ENCODE measurements at regions not wholly inside any gene's neighbourhood (a gene's known extent, or its start where the extent isn't known, plus 50 kb on each side); places are given as distances from the start of the nearest gene placed in this dataset.
"Not testable (repeated sequence)": the region's sequence is repeated elsewhere in the genome, so short reads cannot be mapped to it uniquely, and the experiment has no call there.

- no peaks in the 10 kb centered on the region for H3K4me1 Mint-ChIP-seq
- peaks cover 10% of the 10 kb centered on the region for H3K27me3 Mint-ChIP-seq (ENCODE audit: low read depth, poor library complexity)
- no peak overlapping the region for H3K27ac Mint-ChIP-seq
Measured at GRCh38 chr5:145429170-145429569, 406.0 kb downstream of the PRELID2 start.

DNA sequence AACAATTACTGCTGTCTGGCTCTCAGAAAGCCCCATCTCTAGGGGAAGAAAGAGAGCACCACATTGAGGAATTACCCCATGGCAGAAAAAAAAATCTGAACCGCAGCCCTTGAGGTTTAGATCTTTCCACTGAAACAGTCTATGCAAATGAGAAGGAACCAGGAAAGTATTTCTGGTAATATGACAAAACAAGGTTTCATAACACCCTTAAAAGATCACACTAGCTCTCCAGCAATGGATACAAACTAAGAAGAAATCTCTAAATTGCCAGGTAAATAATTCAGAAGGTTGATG, 427.1 kb downstream of the PRELID2 start:
- Mint-ChIP-seq H3K9me3 (peaks cover 60% of the 10 kb centered on the region), H3K4me3 (no peak overlapping the region), H3K27ac (no peak overlapping the region), H3K4me1 (no peaks in the 10 kb centered on the region), H3K27me3 (ENCODE audit: low read depth, poor library complexity) (no peaks in the 10 kb centered on the region), H3K36me3 (ENCODE audit: low read depth) (peaks cover 5% of the 10 kb centered on the region)
- no peak for DNase-seq
- TF ChIP-seq, protein P1, sequence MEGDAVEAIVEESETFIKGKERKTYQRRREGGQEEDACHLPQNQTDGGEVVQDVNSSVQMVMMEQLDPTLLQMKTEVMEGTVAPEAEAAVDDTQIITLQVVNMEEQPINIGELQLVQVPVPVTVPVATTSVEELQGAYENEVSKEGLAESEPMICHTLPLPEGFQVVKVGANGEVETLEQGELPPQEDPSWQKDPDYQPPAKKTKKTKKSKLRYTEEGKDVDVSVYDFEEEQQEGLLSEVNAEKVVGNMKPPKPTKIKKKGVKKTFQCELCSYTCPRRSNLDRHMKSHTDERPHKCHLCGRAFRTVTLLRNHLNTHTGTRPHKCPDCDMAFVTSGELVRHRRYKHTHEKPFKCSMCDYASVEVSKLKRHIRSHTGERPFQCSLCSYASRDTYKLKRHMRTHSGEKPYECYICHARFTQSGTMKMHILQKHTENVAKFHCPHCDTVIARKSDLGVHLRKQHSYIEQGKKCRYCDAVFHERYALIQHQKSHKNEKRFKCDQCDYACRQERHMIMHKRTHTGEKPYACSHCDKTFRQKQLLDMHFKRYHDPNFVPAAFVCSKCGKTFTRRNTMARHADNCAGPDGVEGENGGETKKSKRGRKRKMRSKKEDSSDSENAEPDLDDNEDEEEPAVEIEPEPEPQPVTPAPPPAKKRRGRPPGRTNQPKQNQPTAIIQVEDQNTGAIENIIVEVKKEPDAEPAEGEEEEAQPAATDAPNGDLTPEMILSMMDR (IDR thresholded peaks at IDR 0.05): no peak

More at GRCh38 chr5:145429170-145429569, 406.0 kb downstream of the PRELID2 start:
- peaks cover 19% of the 10 kb centered on the region for H3K9me3 Mint-ChIP-seq
- DNase-seq: no peak
- H3K36me3 Mint-ChIP-seq (ENCODE audit: low read depth): no peaks in the 10 kb centered on the region
- TF ChIP-seq, protein P1 (IDR thresholded peaks at IDR 0.05): no peak
- H3K4me3 Mint-ChIP-seq: no peak overlapping the region

DNA sequence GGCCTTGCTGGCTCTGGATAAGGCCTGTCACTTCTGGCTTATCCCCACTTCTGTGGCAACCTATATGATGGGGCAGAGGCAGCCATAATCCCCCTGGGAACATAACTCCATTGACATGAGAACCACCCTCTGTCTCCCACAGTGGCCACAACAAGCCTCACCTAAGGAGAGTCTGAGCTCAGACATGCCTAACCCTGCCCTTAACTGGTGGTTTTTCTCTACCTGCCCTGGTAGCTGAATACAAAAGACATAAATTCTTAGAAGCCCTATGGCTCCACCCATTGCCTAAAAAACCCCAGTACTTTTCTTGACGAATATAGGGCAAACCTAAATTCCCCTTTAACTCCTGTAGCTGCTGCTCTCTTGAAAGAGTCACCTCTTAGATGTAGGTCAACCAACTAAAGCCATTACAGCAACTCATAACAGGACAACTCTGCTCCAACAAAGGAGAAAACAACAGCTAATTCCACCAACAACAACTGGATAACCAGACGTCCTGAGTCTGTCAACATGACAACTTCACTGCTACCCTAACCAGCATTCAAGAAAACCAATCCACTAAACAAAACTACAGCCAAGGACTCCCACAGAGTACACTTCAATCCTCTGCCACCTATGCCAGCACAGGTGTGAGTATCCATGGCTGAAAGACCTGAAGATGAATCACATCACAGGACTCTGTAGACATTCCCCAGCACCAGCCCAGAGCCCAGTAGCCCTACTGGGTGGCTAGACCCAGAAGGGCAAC, 427.7 kb downstream of the PRELID2 start:
- Mint-ChIP-seq H3K36me3 (ENCODE audit: low read depth) (peaks cover 5% of the 10 kb centered on the region), H3K4me3 (no peak overlapping the region), H3K4me1 (no peaks in the 10 kb centered on the region), H3K27me3 (ENCODE audit: low read depth, poor library complexity) (no peaks in the 10 kb centered on the region), H3K9me3 (peaks cover 55% of the 10 kb centered on the region), H3K27ac (no peak overlapping the region)
- TF ChIP-seq, protein P1 (IDR thresholded peaks at IDR 0.05): no peak
- DNase-seq: no peak

DNA sequence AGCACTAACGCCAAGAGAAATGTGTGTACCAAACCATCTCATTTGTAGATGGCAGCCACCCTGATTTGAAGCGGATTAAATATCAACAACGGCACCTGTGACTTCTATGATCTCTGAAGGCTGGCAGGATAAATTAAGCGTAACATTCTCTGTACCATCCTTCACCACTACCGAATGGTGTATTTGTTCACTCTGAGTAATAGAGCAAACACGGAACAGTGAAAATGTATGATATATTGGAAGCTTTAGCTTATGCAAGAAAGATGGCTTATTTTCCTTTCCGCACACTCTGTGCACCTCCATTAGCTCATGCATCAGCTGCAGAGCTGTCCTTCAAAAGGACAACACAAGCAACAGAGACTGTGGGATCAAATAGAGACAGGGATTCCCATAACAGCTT, 431.1 kb downstream of the PRELID2 start:
- Mint-ChIP-seq H3K4me1 (no peaks in the 10 kb centered on the region), H3K9me3 (peaks cover 20% of the 10 kb centered on the region), H3K4me3 (no peak overlapping the region), H3K27me3 (ENCODE audit: low read depth, poor library complexity) (no peaks in the 10 kb centered on the region), H3K36me3 (ENCODE audit: low read depth) (no peaks in the 10 kb centered on the region), H3K27ac (no peak overlapping the region)
- TF ChIP-seq, protein P1 (IDR thresholded peaks at IDR 0.05): no peak
- no peak for DNase-seq

DNA sequence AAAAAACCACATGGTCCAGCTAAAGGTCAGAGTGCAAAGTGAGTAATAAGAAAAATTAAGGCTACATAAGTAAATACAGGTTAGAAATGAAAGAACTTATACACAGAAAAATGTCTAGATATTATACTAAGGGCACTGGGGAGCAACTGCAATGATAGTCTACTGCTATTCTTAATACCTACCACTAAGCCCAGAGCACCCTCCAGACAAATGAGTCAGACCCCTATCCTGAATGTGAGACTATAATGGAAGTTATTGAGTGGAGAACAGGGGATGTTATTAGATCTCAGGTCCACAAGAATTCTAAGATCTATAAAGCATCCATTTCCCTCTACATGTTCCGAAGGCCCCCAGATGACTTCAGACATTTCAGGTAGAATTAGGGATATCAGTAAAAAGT, 438.3 kb downstream of the PRELID2 start:
- Mint-ChIP-seq H3K27me3 (ENCODE audit: low read depth, poor library complexity) (no peaks in the 10 kb centered on the region), H3K4me3 (no peak overlapping the region), H3K27ac (no peak overlapping the region), H3K9me3 (no peaks in the 10 kb centered on the region), H3K36me3 (ENCODE audit: low read depth) (no peaks in the 10 kb centered on the region), H3K4me1 (no peaks in the 10 kb centered on the region)
- TF ChIP-seq, protein P1 (IDR thresholded peaks at IDR 0.05): no peak
- DNase-seq: no peak

GRCh38 chr5:145395151-145395550, 440.0 kb downstream of the PRELID2 start:
- H3K4me1 Mint-ChIP-seq; H3K27ac Mint-ChIP-seq; H3K9me3 Mint-ChIP-seq; H3K36me3 Mint-ChIP-seq (ENCODE audit: low read depth); DNase-seq; H3K27me3 Mint-ChIP-seq (ENCODE audit: low read depth, poor library complexity); H3K4me3 Mint-ChIP-seq: not testable (repeated sequence)
